K562 (cell line): ENCODE measurements at regions not wholly inside any gene's neighbourhood (a gene's known extent, or its start where the extent isn't known, plus 50 kb on each side); places are given as distances from the start of the nearest gene placed in this dataset.

Experiments
- FOXP4 ChIP-seq: sonication (generic); formaldehyde crosslinking; IDR thresholded peaks from 2 replicates; pipeline ENCODE4 v1.8.0; 2022; ENCODE audit warnings: mild to moderate bottlenecking, missing genetic modification reagents, borderline replicate concordance
- LARP7 ChIP-seq: fragments of 450-650 bp; IDR thresholded peaks from 2 replicates; pipeline ENCODE4 v1.6.1; 2016
- POLR2AphosphoS5 ChIP-seq: IDR thresholded peaks from 2 replicates; pipeline ENCODE4 v1.6.1; 2011; ENCODE audit warnings: mild to moderate bottlenecking, low read depth, low read length, moderate library complexity; ENCODE audit not compliant: control insufficient read depth, insufficient read depth
- RAD21 ChIP-seq, 2 experiments: fragments of 250-450 bp in 1 of 2; fragments of 450-650 bp in 1 of 2; sonication (Bioruptor Pico) in 1 of 2; formaldehyde crosslinking in 1 of 2; IDR thresholded peaks in 1 of 2; conservative IDR thresholded peaks in 1 of 2; 2 replicates each; pipeline versions ENCODE4 v1.4.0 to v1.8.0; 2020 to 2022; ENCODE audit warnings: mild to moderate bottlenecking in 2 of 2, moderate library complexity in 1 of 2
- SMAD4 ChIP-seq: fragments of 250-450 bp; sonication (Bioruptor Pico); conservative IDR thresholded peaks from 2 replicates; pipeline ENCODE4 v1.8.0; 2021; ENCODE audit warnings: inconsistent platforms, mild to moderate bottlenecking, moderate library complexity
- ZNF324 ChIP-seq: fragments of 250-450 bp; sonication (Bioruptor Pico); IDR thresholded peaks from 2 replicates; pipeline ENCODE4 v1.4.0; 2020; ENCODE audit warnings: mild to moderate bottlenecking

GRCh38 chr10:43983856-43984271 is 335.2 kb upstream of the ZNF32 start:
- TF ChIP-seq FOXP4 (CRISPR knock-in tag) (no peak), LARP7 (no peak), ZNF324 (no peak), POLR2AphosphoS5 (no peak), RAD21 (CRISPR knock-in tag; conservative IDR thresholded peaks at IDR 0.05 in 1 of 2, IDR thresholded peaks at IDR 0.05 in 1 of 2) (no peak), SMAD4 (peak; percentile 66)
